Natural killer cell (primary cell): ENCODE measurements at regions not wholly inside any gene's neighbourhood (a gene's known extent, or its start where the extent isn't known, plus 50 kb on each side); places are given as distances from the start of the nearest gene placed in this dataset.

Experiments used
- ATAC-seq, 3 donors: fragments of 150-1000 bp in 2 of 3; fragments of 200-7000 bp in 1 of 3; cut with Tn5 transposase; 1 replicate in 1 of 3; 2 replicates in 2 of 3; pipeline ENCODE4 v1.10.0; 2021; ENCODE audit warnings: mild to moderate bottlenecking in 2 of 3, moderate library complexity in 2 of 3
- DNase-seq, 2 donors: peaks; one replicate each; pipeline versions ENCODE4 v3.0.0 to v3.0.0-alpha.2; 2013 to 2021; ENCODE audit warnings: mixed read lengths in 1 of 2
- H3K27ac ChIP-seq: one replicate; pipeline ENCODE4 v1.5.1; 2013; ENCODE audit warnings: mild to moderate bottlenecking, low read length
- H3K27me3 ChIP-seq: one replicate; pipeline ENCODE4 v1.6.1; 2013; ENCODE audit warnings: low read length; ENCODE audit not compliant: control insufficient read depth, insufficient read depth
- H3K36me3 ChIP-seq: one replicate; pipeline ENCODE4 v1.6.1; 2013; ENCODE audit warnings: low read length; ENCODE audit not compliant: control insufficient read depth, insufficient read depth
- H3K4me1 ChIP-seq: one replicate; pipeline ENCODE4 v1.6.1; 2013; ENCODE audit warnings: low read length; ENCODE audit not compliant: control insufficient read depth, insufficient read depth
- H3K4me3 ChIP-seq: one replicate; pipeline ENCODE4 v1.5.1; 2013; ENCODE audit warnings: low read length
- H3K9me3 ChIP-seq: one replicate; pipeline ENCODE4 v1.6.1; 2013; ENCODE audit warnings: low read length; ENCODE audit not compliant: control insufficient read depth, insufficient read depth
- H3K27ac Mint-ChIP-seq, 2 donors: one replicate each; pipeline ENCODE4 v1.8.0; 2022; ENCODE audit warnings: mild to moderate bottlenecking in 2 of 2, mixed read lengths in 2 of 2, moderate library complexity in 1 of 2
- H3K27me3 Mint-ChIP-seq, 2 donors: one replicate each; pipeline ENCODE4 v1.8.0; 2022; ENCODE audit warnings: low read depth in 2 of 2, mixed read lengths in 2 of 2
- H3K36me3 Mint-ChIP-seq: one replicate; pipeline ENCODE4 v1.8.0; 2022; ENCODE audit warnings: mixed read lengths
- H3K4me1 Mint-ChIP-seq, 2 donors: one replicate each; pipeline ENCODE4 v1.8.0; 2022; ENCODE audit warnings: mixed read lengths in 2 of 2
- H3K4me3 Mint-ChIP-seq: one replicate; pipeline ENCODE4 v1.8.0; 2022; ENCODE audit warnings: mild to moderate bottlenecking, moderate library complexity, mixed read lengths
- H3K9me3 Mint-ChIP-seq, 2 donors: one replicate each; pipeline ENCODE4 v1.8.0; 2022; ENCODE audit warnings: mixed read lengths in 2 of 2
- CTCF ChIP-seq: fragments of 200-600 bp; IDR thresholded peaks from one replicate; pipeline ENCODE4 v1.8.0; 2022; ENCODE audit warnings: antibody characterized with exemption
- WGBS: methylation state at CpG from one replicate; pipeline ENCODE4 v1.1.7; 2013; ENCODE audit warnings: missing lambda C conversion rate; ENCODE audit not compliant: insufficient coverage; 5-methylcytosine and 5-hydroxymethylcytosine counted together
- intact Hi-C: fragments of 100-400 bp; cut with micrococcal nuclease; formaldehyde crosslinking; loops from one replicate; pipeline ENCODE4 v1.14.2; 2022

- H3K4me3 Mint-ChIP-seq: no peak overlapping the region
- Histone ChIP-seq H3K27me3 (no peaks in the 10 kb centered on the region), H3K4me3 (no peak overlapping the region), H3K36me3 (no peaks in the 10 kb centered on the region), H3K9me3 (no peaks in the 10 kb centered on the region), H3K4me1 (no peaks in the 10 kb centered on the region), H3K27ac (no peak overlapping the region)
- no peak for TF ChIP-seq CTCF
- no peak for ATAC-seq
- peaks cover 4% of the 10 kb centered on the region in 2 donors for H3K9me3 Mint-ChIP-seq
- H3K27ac Mint-ChIP-seq: no peak overlapping the region
- no CpG with 5 or more reads among the region's 1 CpG for WGBS
- no peaks in the 10 kb centered on the region for H3K36me3 Mint-ChIP-seq
- H3K4me1 Mint-ChIP-seq: no peaks in the 10 kb centered on the region
- no peak for DNase-seq
- H3K27me3 Mint-ChIP-seq: peaks cover 0 to 3% of the 10 kb centered on the region in 2 donors
- intact Hi-C loops: no loop called here
Observed at GRCh38 chr2:217299590-217299989, 439.7 kb upstream of the TNP1 start.

GRCh38 chr2:217297096-217297495 is 437.2 kb upstream of the TNP1 start:
- DNase-seq (no peak), ATAC-seq (no peak)
- intact Hi-C loops: no loop called here
- no peak overlapping the region for H3K27ac Mint-ChIP-seq
- WGBS: 86% methylated on average over 1 of the region's 2 CpGs
- H3K4me1 Mint-ChIP-seq: no peaks in the 10 kb centered on the region
- no peaks in the 10 kb centered on the region for H3K36me3 Mint-ChIP-seq
- Histone ChIP-seq H3K4me1 (no peaks in the 10 kb centered on the region), H3K27me3 (no peaks in the 10 kb centered on the region), H3K4me3 (no peak overlapping the region), H3K27ac (no peak overlapping the region), H3K9me3 (no peaks in the 10 kb centered on the region), H3K36me3 (no peaks in the 10 kb centered on the region)
- H3K27me3 Mint-ChIP-seq: peaks cover 5 to 8% of the 10 kb centered on the region in 2 donors
- no peak for TF ChIP-seq CTCF
- H3K9me3 Mint-ChIP-seq: peaks cover 4% of the 10 kb centered on the region in 2 donors
- H3K4me3 Mint-ChIP-seq: no peak overlapping the region

GRCh38 chr2:217294818-217295217 is 435.0 kb upstream of the TNP1 start:
- no peaks in the 10 kb centered on the region for H3K4me1 Mint-ChIP-seq
- H3K36me3 ChIP-seq: no peaks in the 10 kb centered on the region
- H3K27me3 Mint-ChIP-seq: peaks cover 5 to 8% of the 10 kb centered on the region in 2 donors
- H3K9me3 ChIP-seq: no peaks in the 10 kb centered on the region
- no peak overlapping the region for H3K27ac ChIP-seq
- no peak overlapping the region for H3K4me3 Mint-ChIP-seq
- DNase-seq (no peak), ATAC-seq (no peak)
- H3K27me3 ChIP-seq: no peaks in the 10 kb centered on the region
- no peak overlapping the region for H3K27ac Mint-ChIP-seq
- intact Hi-C loops: no loop called here
- H3K36me3 Mint-ChIP-seq: no peaks in the 10 kb centered on the region
- no peak overlapping the region for H3K4me3 ChIP-seq
- no peak for TF ChIP-seq CTCF
- H3K9me3 Mint-ChIP-seq: peaks cover 4% of the 10 kb centered on the region in 2 donors
- WGBS: 80% methylated on average over 1 of the region's 4 CpGs
- no peaks in the 10 kb centered on the region for H3K4me1 ChIP-seq

GRCh38 chr2:217294211-217294610 is 434.3 kb upstream of the TNP1 start:
- Mint-ChIP-seq H3K27me3 (peaks cover 5 to 8% of the 10 kb centered on the region in 2 donors), H3K9me3 (peaks cover 4% of the 10 kb centered on the region in 2 donors), H3K36me3 (no peaks in the 10 kb centered on the region), H3K4me3 (no peak overlapping the region), H3K4me1 (no peaks in the 10 kb centered on the region), H3K27ac (no peak overlapping the region)
- Histone ChIP-seq H3K9me3 (no peaks in the 10 kb centered on the region), H3K4me1 (no peaks in the 10 kb centered on the region), H3K4me3 (no peak overlapping the region), H3K27ac (no peak overlapping the region), H3K27me3 (no peaks in the 10 kb centered on the region), H3K36me3 (no peaks in the 10 kb centered on the region)
- ATAC-seq: no peak
- no peak for DNase-seq
- WGBS: 73% methylated on average over 2 of the region's 2 CpGs
- intact Hi-C loops: no loop called here
- TF ChIP-seq CTCF: no peak
